ENCODE measurements at regions not wholly inside any gene's neighbourhood (a gene's known extent, or its start where the extent isn't known, plus 50 kb on each side); places are given as distances from the start of the nearest gene placed in this dataset.

DNA sequence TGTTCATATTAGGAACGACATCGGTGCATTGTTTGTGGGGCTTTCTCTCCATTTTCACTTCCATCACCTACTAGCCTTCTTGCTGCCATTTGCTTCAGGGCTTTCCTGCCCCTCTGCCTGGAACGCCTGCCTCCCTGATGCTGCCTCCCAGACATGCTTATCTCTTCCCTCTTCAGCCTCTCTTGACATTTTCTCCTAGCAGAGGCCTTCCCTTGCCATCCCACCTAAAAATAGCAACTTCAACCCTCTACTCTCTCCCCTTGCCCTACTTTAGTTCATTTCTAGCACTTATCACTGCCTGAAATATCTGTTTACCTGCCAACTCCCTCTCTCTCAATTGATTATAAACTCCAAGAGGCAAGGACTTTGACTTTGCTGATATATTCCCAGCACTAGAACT is 210.3 kb downstream of the SP3 start:
- no peak for ATAC-seq
- no peaks in the 10 kb centered on the region for H3K36me3 ChIP-seq
- H3K27ac ChIP-seq, result no peak overlapping the region
- no peak for TF ChIP-seq EP300 (IDR thresholded peaks at IDR 0.05)
- no peak for TF ChIP-seq POLR2AphosphoS5 (IDR thresholded peaks at IDR 0.05)
- TF ChIP-seq, protein P1, sequence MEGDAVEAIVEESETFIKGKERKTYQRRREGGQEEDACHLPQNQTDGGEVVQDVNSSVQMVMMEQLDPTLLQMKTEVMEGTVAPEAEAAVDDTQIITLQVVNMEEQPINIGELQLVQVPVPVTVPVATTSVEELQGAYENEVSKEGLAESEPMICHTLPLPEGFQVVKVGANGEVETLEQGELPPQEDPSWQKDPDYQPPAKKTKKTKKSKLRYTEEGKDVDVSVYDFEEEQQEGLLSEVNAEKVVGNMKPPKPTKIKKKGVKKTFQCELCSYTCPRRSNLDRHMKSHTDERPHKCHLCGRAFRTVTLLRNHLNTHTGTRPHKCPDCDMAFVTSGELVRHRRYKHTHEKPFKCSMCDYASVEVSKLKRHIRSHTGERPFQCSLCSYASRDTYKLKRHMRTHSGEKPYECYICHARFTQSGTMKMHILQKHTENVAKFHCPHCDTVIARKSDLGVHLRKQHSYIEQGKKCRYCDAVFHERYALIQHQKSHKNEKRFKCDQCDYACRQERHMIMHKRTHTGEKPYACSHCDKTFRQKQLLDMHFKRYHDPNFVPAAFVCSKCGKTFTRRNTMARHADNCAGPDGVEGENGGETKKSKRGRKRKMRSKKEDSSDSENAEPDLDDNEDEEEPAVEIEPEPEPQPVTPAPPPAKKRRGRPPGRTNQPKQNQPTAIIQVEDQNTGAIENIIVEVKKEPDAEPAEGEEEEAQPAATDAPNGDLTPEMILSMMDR (IDR thresholded peaks at IDR 0.05), result no peak
- no peak for TF ChIP-seq POLR2A (IDR thresholded peaks at IDR 0.05)
- H3K4me1 ChIP-seq, result no peaks in the 10 kb centered on the region
- no peak overlapping the region for H3K4me3 ChIP-seq
- WGBS, 2 donors (ENCODE audit: low coverage in 1 of 2), result 83% methylated on average over 3 of the region's 3 CpGs; no CpG with 5 or more reads in 1 of the 2 donors
- H3K27me3 ChIP-seq, result peaks cover 10% of the 10 kb centered on the region
- no peaks in the 10 kb centered on the region for H3K9me3 ChIP-seq

DNA sequence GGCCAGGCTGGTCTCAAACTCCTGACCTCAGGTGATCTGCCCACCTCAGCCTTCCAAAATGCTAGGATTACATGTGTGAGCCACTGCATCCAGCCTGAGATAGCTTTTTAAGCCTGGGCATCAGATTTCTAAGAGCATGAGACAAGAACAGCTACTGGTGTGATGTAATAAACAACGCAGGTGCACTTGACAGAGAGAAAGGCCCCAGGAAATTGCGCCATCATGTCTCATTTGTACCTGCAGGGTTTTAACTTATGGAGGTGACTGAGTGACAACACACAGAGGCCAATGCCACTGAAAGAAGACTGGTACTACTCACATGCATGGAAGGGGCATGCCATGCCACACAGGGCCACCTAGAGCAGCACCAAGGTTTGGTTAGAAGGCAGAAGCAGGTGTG is 209.4 kb downstream of the SP3 start:
- peaks cover 0 to 9% (median 0%) of the 10 kb centered on the region in 3 donors for H3K4me1 ChIP-seq
- H3K27ac ChIP-seq, result no peak overlapping the region
- no peak for ATAC-seq
- H3K9me3 ChIP-seq, result no peaks in the 10 kb centered on the region
- no peak overlapping the region for H3K4me3 ChIP-seq
- no peaks in the 10 kb centered on the region for H3K36me3 ChIP-seq
- TF ChIP-seq, protein P1 (IDR thresholded peaks at IDR 0.05), result no peak
- TF ChIP-seq POLR2A (IDR thresholded peaks at IDR 0.05) (no peak), EP300 (IDR thresholded peaks at IDR 0.05) (no peak), POLR2AphosphoS5 (IDR thresholded peaks at IDR 0.05) (no peak)
- H3K27me3 ChIP-seq, result peaks cover 3% of the 10 kb centered on the region
- 95 to 100% methylated on average over 2 of the region's 2 CpGs for WGBS, 2 donors (ENCODE audit: low coverage in 1 of 2)

DNA sequence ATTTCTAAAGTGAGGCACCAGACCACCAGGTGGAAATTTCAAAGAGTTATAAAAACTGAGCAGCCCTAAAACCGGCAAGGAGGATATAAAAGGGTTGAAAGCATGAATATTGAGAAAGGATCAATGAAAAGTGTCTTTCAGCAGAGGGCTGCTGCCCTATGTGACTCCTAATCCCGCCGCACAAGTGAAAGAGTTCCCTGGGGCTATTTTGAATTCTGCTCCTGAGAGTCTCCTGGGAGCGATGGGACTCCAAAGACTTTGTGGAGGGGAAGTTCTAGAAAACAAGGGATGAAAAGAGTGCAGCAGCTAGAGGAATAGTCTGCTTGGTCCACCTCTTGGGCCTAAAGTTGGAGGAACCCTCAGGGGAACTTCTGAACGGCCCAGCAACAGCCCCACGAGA is 205.2 kb downstream of the SP3 start:
- no peaks in the 10 kb centered on the region for H3K27me3 ChIP-seq
- TF ChIP-seq POLR2A (IDR thresholded peaks at IDR 0.05) (no peak), POLR2AphosphoS5 (IDR thresholded peaks at IDR 0.05) (no peak), EP300 (IDR thresholded peaks at IDR 0.05) (no peak)
- TF ChIP-seq, protein P1 (IDR thresholded peaks at IDR 0.05), result no peak
- WGBS, 2 donors (ENCODE audit: low coverage in 1 of 2), result 93 to 100% methylated on average over 4 to 6 of the region's 6 CpGs
- no peaks in the 10 kb centered on the region for H3K36me3 ChIP-seq
- H3K4me3 ChIP-seq, result no peak overlapping the region
- H3K9me3 ChIP-seq, result no peaks in the 10 kb centered on the region
- peaks cover 0 to 9% (median 0%) of the 10 kb centered on the region in 3 donors for H3K4me1 ChIP-seq
- H3K27ac ChIP-seq, result peak overlapping the region in 1 of 4 donors; percentile 33
- no peak for ATAC-seq

DNA sequence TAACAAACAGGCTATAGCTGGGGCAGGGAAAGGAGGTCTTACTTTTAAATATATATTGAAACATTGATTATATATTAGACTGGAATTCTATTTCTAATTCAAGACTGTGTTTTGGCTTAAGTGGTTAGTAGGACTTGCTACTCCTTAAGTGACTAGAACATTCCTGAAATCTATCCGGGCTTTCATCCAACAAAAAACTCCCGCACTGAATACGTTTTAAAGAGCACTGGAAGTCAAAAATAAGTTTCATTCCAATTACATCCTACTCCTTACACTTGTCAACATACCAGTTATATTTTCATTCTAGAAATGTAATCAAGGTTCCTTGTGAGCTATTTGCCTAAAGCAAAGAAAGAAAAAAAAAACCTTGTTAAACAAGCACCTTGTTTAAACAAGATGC is 204.6 kb downstream of the SP3 start:
- WGBS, 2 donors (ENCODE audit: low coverage in 1 of 2), result 25 to 27% methylated on average over 3 of the region's 3 CpGs

DNA sequence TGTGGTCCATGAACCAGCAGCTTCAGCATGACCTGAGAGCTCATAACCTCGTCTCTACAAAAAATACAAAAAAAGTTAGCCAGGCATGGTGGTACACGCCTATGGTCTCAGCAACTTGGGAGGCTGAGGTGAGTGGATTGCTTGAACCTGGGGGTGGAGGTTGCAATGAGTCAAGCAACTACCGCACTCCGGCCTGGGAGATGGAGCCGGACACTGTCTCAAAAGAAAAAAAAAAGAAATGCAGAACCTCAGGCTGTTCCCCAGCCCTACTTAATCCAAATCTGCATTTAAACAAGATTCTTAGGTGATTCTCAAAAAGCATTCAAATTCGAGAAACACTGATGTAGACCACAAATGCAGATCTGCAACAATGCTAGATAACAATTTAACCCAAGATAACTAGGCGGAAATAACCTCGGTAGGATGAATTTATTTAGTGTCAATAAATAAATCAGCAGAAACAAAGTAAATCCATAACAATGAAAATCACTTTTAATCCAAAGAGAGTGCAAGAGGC is 203.5 kb downstream of the SP3 start:
- Histone ChIP-seq H3K27me3 (no peaks in the 10 kb centered on the region), H3K27ac (no peak overlapping the region), H3K36me3 (no peaks in the 10 kb centered on the region), H3K4me1 (peaks cover 0 to 9% (median 0%) of the 10 kb centered on the region in 3 donors), H3K9me3 (no peaks in the 10 kb centered on the region), H3K4me3 (no peak overlapping the region)
- TF ChIP-seq POLR2A (IDR thresholded peaks at IDR 0.05) (no peak), EP300 (IDR thresholded peaks at IDR 0.05) (no peak), POLR2AphosphoS5 (IDR thresholded peaks at IDR 0.05) (no peak)
- TF ChIP-seq, protein P1 (IDR thresholded peaks at IDR 0.05), result no peak
- 88 to 96% methylated on average over 8 of the region's 8 CpGs for WGBS, 2 donors (ENCODE audit: low coverage in 1 of 2)
- no peak for ATAC-seq

More for the DNA sequence above, 204.6 kb downstream of the SP3 start:
- no peak for ATAC-seq
- peaks cover 0 to 9% (median 0%) of the 10 kb centered on the region in 3 donors for H3K4me1 ChIP-seq
- no peaks in the 10 kb centered on the region for H3K36me3 ChIP-seq
- H3K9me3 ChIP-seq, result no peaks in the 10 kb centered on the region
- H3K4me3 ChIP-seq, result no peak overlapping the region
- H3K27me3 ChIP-seq, result no peaks in the 10 kb centered on the region
- H3K27ac ChIP-seq, result peak overlapping the region in 1 of 4 donors; percentile 33
- no peak for TF ChIP-seq POLR2AphosphoS5 (IDR thresholded peaks at IDR 0.05)
- TF ChIP-seq EP300 (IDR thresholded peaks at IDR 0.05), result no peak
- no peak for TF ChIP-seq POLR2A (IDR thresholded peaks at IDR 0.05)
- TF ChIP-seq, protein P1 (IDR thresholded peaks at IDR 0.05), result no peak

All from gastroesophageal sphincter (tissue), 4 donors.